Fibroblast of skin of scalp (primary cell): ENCODE measurements at regions not wholly inside any gene's neighbourhood (a gene's known extent, or its start where the extent isn't known, plus 50 kb on each side); places are given as distances from the start of the nearest gene placed in this dataset.
A peak's percentile ranks its signal among the peaks of the same experiment; 100 is the strongest.

Experiments used
- DNase-seq: peaks from one replicate; pipeline ENCODE4 v3.0.0-alpha.2; 2013

DNA sequence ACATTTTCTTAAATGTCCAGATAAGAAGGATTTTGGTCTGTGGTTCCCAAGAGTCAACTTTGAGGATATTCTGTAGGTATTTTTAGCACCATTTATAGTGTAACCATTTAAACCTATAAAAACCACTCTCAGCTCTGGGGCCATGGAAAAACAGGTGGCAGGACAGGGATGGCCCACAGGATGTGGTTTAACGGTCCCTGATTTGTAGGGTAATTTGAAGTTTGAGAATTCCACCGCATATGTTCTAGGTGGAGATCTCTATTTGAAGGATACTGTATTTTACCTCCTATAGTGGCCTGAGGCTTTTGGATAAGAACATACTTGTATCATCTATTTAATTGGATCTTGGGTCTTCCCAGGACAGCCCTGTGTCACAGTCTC lies 62.4 kb upstream of the IGLL5 start:
- DNase-seq: no peak

DNA sequence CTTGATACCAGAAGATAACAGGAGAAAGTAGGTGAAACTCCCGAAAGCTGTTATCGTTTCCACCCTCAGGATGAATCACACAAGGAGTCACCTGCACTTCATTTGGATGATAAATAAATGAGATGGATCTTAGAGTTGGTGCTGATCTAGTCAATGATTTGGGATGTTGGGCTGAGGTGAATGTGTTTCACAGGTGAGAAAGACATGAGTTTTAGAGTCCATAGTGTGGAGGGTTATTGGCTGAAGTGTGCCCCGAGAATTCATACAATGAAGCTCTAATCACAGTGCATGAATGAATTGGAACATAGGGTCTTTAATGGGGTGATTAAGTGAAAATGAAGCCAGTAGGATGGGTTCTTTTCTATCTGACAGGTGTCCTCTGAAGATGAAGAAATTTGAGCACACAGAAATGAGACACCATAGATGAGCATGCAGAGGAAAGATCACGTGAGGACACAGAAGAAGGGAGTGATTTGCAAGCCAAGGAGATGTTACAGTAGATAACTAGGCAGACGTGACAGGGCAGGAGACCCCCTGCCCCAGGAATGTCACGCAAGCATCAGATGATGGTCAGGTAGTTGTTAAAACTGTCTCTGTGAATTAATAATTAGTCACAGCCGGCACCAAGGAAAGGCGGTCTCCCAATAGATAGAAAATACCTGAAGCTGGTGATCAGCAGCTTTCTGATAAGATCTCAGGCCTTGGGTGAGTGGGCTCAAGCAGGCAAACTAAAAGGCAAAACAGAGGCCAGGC lies 60.3 kb upstream of the IGLL5 start:
- no peak for DNase-seq

DNA sequence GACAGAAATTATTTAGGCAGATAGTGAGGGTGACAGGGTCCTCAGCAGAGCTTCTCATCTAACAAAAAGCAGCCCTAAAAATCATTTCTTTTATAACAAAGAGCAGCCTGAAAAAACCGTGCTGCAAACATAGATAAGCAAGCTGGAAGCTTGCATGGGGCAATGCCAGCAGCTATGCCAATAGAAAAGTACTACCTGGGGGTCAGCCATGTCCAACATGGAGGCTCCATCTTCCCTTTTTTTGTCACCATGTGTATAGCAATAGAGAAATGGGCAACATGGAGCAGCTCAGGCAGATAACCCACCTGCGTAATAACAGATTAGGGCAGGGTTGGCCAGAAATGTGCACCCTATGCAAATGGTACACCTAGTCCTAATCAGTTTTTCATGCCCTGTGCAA lies 57.4 kb upstream of the IGLL5 start:
- DNase-seq: no peak

DNA sequence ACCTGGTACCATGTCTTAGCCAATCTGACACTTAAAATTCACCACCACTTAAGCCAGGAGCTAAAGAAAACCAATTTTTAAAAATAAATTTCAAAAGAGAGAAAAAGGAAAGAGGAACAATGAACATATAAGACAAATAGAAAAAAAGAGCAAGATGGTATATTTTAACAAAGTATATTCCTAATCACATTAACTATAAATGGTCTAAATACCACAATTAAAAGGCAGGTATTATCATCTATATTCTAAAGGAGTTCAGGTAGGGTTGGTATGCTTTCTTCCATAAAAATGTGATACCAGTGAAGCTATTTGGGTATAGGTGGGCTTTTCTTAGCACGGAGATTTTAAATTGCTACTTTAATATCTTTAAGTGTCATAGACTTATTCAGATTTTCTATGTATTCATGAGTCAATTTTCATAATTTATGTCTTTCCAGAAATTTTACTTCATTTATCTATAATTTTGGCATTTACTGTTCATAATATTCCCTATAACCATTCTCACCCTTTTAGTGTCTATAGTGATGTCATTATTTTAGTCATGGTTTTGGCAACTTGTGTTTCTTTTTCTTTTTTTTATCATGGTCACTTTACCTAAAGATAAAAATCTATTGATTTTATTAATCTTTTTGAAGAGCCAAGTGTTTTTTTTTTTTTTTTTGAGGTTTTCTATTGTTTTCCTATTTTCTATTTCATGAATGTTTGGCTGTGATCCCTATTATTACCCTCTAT lies 56.5 kb upstream of the IGLL5 start:
- DNase-seq: no peak

DNA sequence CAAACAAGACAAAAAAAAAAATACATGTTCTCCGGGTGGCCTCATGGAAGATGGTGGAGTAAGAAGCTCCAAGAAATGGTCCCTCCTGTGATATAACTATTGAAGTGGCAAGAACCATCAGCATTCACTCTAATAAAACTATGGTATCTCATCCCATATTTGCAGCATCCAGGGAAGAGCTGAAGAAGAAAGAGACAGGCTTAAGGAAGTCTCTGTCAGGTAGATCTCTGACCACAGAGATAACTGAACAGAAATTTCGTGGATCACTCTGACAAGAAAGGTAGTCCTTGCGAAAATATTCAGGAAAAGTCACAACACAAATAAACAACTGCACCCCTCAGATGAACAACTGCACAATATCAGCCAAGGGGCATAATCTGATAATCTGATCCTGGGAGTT lies 54.6 kb upstream of the IGLL5 start:
- DNase-seq: no peak

DNA sequence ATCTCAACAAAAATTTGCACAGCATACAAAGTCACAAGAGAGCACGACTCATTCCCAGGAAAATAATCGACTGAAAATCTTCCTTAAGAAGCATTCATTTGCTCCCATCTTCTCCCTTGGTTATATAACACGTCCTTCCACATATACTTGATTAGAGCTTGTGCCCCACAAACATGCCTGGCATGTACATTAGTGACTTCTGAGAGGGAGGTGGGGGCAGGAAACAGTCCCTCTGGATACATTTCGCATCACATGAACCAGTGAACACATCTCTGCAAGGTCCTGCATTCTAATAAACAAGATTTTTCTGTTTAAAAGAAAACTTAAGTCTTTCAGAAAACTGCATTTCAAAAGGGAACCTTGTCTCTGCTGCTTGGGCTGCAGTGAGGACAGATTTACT lies 54.1 kb upstream of the IGLL5 start:
- DNase-seq: no peak

DNA sequence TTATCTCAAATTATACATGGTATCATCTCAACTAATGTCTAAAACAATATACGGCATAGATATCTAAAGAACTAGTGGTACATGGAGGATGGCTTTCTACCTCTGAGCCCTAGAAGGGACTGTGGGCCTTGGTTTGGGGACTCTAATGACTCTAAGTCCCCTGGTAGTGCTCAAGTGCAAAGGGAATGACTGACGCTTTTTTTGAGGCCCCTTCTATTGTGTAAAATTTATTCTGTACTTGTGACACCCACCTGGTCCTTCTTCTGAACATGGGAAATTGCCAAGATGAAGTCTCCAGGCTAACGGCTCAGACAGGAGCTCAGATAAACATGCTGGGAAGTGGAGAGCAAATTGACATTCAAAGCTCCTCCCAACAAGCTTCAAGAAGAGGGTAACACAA lies 53.4 kb upstream of the IGLL5 start:
- DNase-seq: no peak

DNA sequence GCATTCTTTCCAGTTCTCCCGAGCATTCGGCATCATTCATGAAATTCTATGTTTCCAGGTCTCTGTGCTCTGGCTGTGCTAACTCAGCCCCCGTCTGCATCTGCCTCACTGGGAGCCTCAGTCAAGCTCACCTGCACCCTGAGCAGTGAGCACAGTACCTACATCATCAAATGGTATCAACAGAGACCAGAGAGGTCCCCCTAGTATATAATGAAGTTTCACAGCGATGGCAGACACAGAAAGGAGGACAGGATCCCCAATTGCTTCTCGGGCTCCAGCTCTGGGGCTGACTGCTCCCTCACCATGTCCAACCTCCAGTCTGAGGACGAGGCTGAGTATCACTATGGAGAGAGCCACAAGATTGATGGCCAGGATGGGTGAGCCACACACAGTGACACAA lies 52.8 kb upstream of the IGLL5 start:
- no peak for DNase-seq

DNA sequence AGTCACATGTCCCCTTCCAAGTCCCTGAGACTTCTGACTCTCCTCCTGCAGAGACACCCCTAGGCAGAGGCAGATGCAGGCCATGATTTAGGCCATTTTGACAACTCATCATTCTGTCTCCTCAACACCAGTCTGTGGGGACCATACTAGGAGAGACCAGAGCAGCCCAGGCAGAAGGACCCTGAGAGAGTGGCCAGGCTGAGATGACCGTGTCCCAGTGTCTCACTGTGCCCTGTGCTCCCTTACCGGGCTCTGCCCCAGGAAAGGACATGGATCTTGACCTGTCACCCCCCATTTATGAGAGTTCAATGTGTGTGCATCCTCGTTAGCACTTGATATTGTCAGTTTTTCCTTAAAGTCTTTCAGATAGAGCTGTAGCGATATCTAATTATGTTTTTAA lies 52.4 kb upstream of the IGLL5 start:
- no peak for DNase-seq

DNA sequence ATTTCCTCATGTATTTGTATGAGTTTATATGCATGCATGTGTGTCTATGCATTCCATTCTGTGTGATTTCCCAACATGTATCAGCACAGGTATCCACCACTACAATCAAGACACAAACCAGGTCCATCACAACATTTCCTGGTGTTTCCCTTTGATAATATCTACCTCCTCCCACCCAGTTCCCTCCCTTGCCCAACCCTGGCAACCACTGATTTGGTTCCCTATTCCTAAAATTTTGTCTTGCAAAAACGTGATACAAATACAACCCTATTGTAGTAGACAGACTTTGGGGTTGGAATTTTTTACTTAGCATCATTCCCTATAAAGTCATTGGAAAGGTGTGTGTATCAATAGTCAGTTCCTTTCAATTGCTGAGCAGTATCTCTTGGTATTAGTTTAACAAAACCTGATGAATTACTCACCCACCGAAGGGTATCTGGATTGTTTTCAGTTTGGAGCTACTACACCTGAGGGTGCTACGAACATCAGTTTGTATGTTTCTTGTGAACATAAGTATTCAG lies 51.8 kb upstream of the IGLL5 start:
- DNase-seq: no peak

DNA sequence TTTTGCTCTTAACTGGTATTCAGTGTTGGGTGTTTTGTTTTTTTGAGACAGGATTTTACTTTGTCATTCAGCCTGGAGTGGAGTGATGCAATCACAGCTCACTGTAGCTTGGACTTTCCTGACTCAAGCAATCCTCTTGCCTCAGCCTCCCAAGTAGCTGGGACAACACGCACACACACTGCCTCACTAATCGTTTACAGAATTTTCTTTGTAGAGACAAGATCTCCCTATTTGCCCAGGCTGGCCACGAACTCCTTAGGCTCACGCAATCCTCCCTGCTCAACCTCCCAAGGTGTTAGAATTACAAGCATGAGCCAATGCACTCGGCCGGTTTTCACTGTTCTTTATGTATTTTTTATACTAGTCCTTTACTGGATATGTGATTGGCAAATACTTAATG lies 51.0 kb upstream of the IGLL5 start:
- peak; percentile 2 for DNase-seq
